HepG2 (cell line): ENCODE measurements at regions not wholly inside any gene's neighbourhood (a gene's known extent, or its start where the extent isn't known, plus 50 kb on each side); places are given as distances from the start of the nearest gene placed in this dataset.

Source experiments
- AFF4 ChIP-seq: sonication (generic); formaldehyde crosslinking; IDR thresholded peaks from 2 replicates; pipeline ENCODE4 v1.4.0; 2020; ENCODE audit warnings: missing genetic modification reagents
- BCL3 ChIP-seq: sonication (generic); formaldehyde crosslinking; IDR thresholded peaks from 2 replicates; pipeline ENCODE4 v1.5.1; 2020; ENCODE audit warnings: mild to moderate bottlenecking, missing genetic modification reagents, moderate library complexity
- HNRNPL ChIP-seq: fragments of 200-400 bp; formaldehyde crosslinking; IDR thresholded peaks from 2 replicates; pipeline ENCODE4 v1.6.1; 2017; ENCODE audit warnings: mild to moderate bottlenecking, low read depth, low read length
- ISX ChIP-seq: sonication (generic); formaldehyde crosslinking; conservative IDR thresholded peaks from 2 replicates; pipeline ENCODE4 v1.5.0; 2020; ENCODE audit warnings: missing genetic modification reagents
- MEIS1 ChIP-seq: sonication (generic); formaldehyde crosslinking; IDR thresholded peaks from 2 replicates; pipeline ENCODE4 v1.9.0; 2021; ENCODE audit warnings: mild to moderate bottlenecking, missing genetic modification reagents, moderate library complexity, borderline replicate concordance
- NR2F1 ChIP-seq, 2 experiments: fragments of 450-650 bp in 1 of 2; formaldehyde crosslinking in 1 of 2; IDR thresholded peaks; 2 replicates each; pipeline versions ENCODE4 v1.5.0 to v1.6.1; 2016 to 2020; ENCODE audit warnings: mild to moderate bottlenecking in 1 of 2, missing compliant biosample characterization in 1 of 2, missing genetic modification reagents in 1 of 2, moderate library complexity in 1 of 2
- POGZ ChIP-seq: sonication (generic); formaldehyde crosslinking; IDR thresholded peaks from 2 replicates; pipeline ENCODE4 v1.4.0; 2020; ENCODE audit warnings: mild to moderate bottlenecking, missing genetic modification reagents
- REXO4 ChIP-seq: sonication (generic); formaldehyde crosslinking; IDR thresholded peaks from 2 replicates; pipeline ENCODE4 v1.8.0; 2022; ENCODE audit warnings: missing genetic modification reagents, mild to moderate bottlenecking, borderline replicate concordance
- ZBTB4 ChIP-seq: sonication (generic); formaldehyde crosslinking; IDR thresholded peaks from 2 replicates; pipeline ENCODE4 v1.4.0; 2020; ENCODE audit warnings: missing genetic modification reagents, mild to moderate bottlenecking, borderline replicate concordance
- ZNF143 ChIP-seq: sonication (generic); formaldehyde crosslinking; IDR thresholded peaks from 2 replicates; pipeline ENCODE4 v1.4.0; 2020; ENCODE audit warnings: missing genetic modification reagents
- ZNF431 ChIP-seq: sonication (generic); formaldehyde crosslinking; IDR thresholded peaks from 2 replicates; pipeline ENCODE4 v1.9.0; 2022; ENCODE audit warnings: missing genetic modification reagents, low read depth, mild to moderate bottlenecking, borderline replicate concordance
- ZNF605 ChIP-seq: sonication (generic); formaldehyde crosslinking; IDR thresholded peaks from 2 replicates; pipeline ENCODE4 v1.8.0; 2022; ENCODE audit warnings: mild to moderate bottlenecking, missing genetic modification reagents
- ZNF652 ChIP-seq: IDR thresholded peaks from 2 replicates; pipeline ENCODE4 v1.6.1; 2016; ENCODE audit warnings: low read depth, borderline replicate concordance
- ZNF709 ChIP-seq: sonication (generic); formaldehyde crosslinking; IDR thresholded peaks from 2 replicates; pipeline ENCODE4 v1.5.0; 2020; ENCODE audit warnings: mild to moderate bottlenecking, missing genetic modification reagents
- ZNF773 ChIP-seq: sonication (generic); formaldehyde crosslinking; IDR thresholded peaks from 2 replicates; pipeline ENCODE4 v1.4.0; 2020; ENCODE audit warnings: missing genetic modification reagents, borderline replicate concordance
- TF ChIP-seq, protein P1 (sequence below): sonication (generic); formaldehyde crosslinking; conservative IDR thresholded peaks from 2 replicates; pipeline ENCODE4 v1.4.0; 2020; ENCODE audit warnings: missing genetic modification reagents
- TF ChIP-seq, protein P2 (sequence below): sonication (generic); formaldehyde crosslinking; IDR thresholded peaks from 2 replicates; pipeline ENCODE4 v1.5.1; 2020; ENCODE audit warnings: missing genetic modification reagents, mild to moderate bottlenecking, borderline replicate concordance
- TF ChIP-seq, protein P3 (sequence below): sonication (generic); formaldehyde crosslinking; IDR thresholded peaks from 2 replicates; pipeline ENCODE4 v1.4.0; 2020; ENCODE audit warnings: missing genetic modification reagents

GRCh38 chr2:234682492-234683228, 185.8 kb upstream of the ARL4C start (continued):
- TF ChIP-seq BCL3 (CRISPR knock-in tag) (no peak), REXO4 (CRISPR knock-in tag) (no peak), POGZ (CRISPR knock-in tag) (peak; percentile 21; the same call in 1 of the 2 replicates), ZNF431 (CRISPR knock-in tag) (no peak), NR2F1 (CRISPR knock-in tag; IDR thresholded peaks at IDR 0.05) (no peak), AFF4 (CRISPR knock-in tag) (no peak), ZNF143 (CRISPR knock-in tag) (peak; percentile 85), ZNF652 (CRISPR knock-in tag) (no peak), ISX (no peak), ZNF773 (CRISPR knock-in tag) (no peak), MEIS1 (CRISPR knock-in tag) (no peak), ZBTB4 (no peak), HNRNPL (no peak), ZNF709 (CRISPR knock-in tag) (no peak), ZNF605 (CRISPR knock-in tag) (0 out of 2 replicates have a peak, but pooled peaks have one; percentile 22)
- TF ChIP-seq, protein P1, sequence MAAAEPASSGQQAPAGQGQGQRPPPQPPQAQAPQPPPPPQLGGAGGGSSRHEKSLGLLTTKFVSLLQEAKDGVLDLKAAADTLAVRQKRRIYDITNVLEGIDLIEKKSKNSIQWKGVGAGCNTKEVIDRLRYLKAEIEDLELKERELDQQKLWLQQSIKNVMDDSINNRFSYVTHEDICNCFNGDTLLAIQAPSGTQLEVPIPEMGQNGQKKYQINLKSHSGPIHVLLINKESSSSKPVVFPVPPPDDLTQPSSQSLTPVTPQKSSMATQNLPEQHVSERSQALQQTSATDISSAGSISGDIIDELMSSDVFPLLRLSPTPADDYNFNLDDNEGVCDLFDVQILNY (CRISPR knock-in tag), result no peak
- TF ChIP-seq, protein P2, sequence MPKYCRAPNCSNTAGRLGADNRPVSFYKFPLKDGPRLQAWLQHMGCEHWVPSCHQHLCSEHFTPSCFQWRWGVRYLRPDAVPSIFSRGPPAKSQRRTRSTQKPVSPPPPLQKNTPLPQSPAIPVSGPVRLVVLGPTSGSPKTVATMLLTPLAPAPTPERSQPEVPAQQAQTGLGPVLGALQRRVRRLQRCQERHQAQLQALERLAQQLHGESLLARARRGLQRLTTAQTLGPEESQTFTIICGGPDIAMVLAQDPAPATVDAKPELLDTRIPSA (CRISPR knock-in tag), result no peak
- TF ChIP-seq, protein P3, sequence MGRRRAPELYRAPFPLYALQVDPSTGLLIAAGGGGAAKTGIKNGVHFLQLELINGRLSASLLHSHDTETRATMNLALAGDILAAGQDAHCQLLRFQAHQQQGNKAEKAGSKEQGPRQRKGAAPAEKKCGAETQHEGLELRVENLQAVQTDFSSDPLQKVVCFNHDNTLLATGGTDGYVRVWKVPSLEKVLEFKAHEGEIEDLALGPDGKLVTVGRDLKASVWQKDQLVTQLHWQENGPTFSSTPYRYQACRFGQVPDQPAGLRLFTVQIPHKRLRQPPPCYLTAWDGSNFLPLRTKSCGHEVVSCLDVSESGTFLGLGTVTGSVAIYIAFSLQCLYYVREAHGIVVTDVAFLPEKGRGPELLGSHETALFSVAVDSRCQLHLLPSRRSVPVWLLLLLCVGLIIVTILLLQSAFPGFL (CRISPR knock-in tag), result no peak
